Stimulated activated CD4-positive, alpha-beta T cell treated with anti-CD3 and anti-CD28 coated beads, Interleukin-1b, Interleukin-23, amount 100 ng/mL, for 4 hours (primary cell): ENCODE measurements at regions not wholly inside any gene's neighbourhood (a gene's known extent, or its start where the extent isn't known, plus 50 kb on each side); places are given as distances from the start of the nearest gene placed in this dataset.

Source experiments
- DNase-seq, 2 donors: peaks; one replicate each; pipeline ENCODE4 v3.0.0-alpha.2; 2020; ENCODE audit warnings: low read depth in 2 of 2

DNA sequence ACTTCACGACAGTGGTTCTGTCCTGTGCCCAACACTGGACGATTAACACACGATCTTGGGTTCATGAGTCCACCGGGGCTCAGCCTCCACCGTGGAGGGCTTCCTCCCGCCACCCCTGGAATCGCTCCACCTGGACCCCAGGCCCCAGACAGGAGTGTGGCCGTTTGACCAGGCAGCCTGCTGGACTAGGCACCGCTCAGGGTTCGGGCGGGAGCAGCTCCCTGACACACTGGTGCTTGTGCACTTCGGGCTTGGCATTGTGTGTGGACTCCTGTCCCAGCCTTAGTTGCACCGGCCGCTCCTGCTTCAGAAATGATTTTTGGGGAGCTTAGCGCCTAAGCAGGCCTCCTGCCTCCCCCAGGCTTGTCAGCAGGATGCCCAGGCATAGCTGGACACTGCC is 617.4 kb upstream of the SALL3 start:
- DNase-seq = no peak

DNA sequence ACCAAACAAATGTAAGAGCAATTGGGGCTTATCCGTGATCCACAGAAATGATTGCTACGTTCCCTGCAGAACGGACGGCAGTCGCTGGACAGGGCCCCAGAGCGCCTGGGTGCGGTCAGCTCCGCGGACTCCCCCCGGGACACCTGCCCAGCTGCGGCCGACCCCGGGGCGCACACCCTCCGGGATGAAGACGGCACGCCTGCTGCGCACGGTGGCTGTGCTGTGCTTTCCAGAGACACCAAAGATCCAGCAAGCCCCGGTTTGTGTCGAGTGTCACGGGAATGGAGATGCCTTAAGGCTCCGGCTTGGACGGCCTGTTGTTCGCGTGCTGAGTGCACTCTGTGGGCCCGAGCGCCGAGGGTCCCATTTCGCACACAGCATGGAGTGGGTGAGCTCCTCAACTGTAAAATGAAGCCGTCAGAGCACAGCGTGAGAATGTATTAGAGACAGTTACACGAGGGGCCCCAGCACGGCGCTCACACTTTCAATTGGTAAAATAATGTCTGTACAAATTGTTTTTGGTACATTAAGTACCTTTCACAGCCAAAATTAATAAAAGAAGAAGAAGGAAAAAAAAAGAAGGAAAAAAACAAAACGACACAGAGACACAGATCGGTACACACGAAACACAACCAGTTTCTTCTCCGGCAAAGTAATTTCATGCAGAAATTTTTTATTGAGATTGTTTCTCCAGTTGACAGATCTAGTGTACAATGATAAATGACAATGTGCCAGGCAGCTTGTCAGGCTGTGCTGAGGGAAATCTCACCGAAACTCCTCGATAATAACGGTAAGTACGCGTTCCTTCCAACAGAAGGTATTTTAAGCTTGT is 615.8 kb upstream of the SALL3 start:
- DNase-seq = no peak

DNA sequence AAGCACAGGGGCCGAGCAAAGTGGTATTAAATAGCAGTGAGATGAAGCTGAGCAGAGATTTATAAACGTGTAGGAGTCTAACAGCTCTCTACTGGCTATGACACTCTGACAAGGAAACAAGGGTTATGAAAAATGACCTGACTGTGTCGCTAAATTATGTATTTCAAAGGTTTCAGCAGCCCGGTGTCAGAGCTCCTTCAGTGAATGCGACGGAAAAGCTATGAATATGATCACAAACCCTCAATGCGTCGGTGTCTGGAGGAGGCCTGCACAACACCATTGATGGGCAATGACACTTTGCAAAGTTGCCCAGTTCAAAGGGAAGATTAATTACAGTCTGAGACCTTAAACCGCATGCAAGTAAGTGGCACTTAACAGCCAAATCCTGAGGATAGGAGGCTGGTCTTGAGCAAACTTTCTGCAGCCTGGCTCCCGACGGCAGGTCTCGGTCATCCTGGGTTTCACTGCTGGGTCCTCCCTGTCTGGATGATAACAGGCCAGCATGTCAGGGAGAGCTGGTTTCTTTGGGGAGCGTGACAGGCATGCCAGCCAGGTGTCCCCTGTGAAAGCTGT is 615.1 kb upstream of the SALL3 start:
- DNase-seq = no peak

DNA sequence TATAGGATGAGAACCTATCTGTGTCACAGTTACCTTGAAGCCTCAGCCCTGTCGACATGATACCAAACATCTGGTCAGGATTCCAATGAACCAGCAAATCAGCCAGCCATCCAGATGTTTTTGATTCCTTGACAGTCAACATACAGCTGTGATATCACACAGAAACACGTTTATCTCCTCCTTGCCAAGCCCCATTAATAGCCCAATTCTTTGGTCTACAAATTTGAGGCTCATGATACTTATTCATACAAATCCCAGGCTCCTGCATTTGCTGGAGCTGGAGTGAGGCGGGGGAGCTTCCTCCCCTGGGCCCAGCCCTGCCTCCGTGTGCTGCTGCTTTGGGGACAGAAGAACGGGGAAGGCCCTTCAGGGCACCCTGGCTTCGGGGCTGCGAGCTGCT is 611.6 kb upstream of the SALL3 start:
- DNase-seq = no peak

DNA sequence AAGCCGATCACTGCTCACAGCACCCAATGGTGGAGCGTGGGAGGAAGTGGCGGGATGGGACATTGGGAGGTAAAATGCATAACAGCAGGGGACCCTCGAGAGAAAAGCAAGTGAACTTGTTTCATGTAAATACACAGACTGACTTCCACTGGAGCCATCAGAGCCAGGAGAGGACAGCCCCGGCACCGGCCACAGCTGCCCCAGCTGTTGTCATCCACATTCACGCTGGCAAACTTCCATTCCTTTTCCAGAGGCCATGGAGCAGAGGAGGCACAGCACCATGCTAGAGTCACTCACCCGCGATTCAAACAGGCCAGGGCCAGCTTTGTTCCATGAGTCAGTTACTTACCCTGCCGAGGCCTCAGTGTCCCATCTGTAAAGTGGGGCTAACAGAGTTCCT is 610.9 kb upstream of the SALL3 start:
- no peak for DNase-seq

DNA sequence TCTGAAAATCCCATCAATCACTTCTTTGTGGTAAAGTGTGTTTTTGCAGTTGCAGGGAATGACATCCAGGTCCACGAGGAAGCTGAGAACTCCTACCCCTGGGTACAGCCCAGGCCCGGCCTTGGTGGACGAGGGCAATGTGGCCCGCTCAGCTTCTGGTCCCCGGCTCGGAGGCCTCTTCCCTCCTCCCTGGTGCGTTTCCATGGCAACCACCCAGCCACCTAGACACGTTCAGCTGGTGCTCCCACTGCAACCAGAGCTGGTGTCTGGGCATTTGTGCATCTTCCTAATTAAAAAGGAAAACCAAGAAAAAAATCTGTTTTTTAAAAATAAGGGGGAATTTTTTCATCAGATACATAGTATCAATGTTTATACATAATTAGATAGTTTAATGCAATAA is 603.6 kb upstream of the SALL3 start:
- DNase-seq = no peak

DNA sequence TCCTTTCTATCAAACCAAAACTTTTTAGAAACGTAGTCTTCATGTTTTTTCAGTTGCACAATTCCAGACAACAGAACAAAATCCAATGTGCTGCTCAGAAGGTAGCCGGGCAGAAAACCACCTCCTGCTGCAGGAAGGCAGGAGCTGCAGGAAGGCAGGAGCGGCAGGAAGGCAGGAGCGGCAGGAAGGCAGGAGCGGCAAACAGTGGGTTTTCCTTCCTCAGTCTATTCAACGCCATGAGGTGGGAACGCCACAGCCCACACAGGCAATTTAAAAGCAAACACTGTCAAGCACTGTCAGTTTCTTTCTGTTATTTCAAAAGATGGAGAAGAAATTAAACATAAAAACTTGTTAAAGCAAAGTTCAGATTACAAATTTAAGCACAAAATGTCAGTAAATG is 601.2 kb upstream of the SALL3 start:
- DNase-seq = no peak

DNA sequence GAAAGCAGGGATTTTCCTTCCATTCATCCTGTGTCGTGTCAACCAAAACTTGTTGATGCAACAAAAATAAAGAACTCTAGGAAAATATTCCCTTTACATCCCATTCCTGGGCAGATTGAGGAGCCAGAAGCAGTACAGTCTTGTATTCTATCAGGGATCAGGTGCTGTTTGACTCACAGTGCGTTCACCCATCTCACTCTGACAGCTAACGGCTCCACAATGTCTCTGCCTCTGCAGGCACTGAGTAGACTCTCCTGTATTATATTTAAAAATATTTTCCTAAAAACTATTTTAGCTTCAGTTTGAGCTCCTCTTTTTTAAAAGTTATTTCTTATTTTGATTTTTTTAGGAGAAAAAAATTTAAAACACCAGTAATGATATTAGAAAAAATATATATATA is 600.6 kb upstream of the SALL3 start:
- no peak for DNase-seq

DNA sequence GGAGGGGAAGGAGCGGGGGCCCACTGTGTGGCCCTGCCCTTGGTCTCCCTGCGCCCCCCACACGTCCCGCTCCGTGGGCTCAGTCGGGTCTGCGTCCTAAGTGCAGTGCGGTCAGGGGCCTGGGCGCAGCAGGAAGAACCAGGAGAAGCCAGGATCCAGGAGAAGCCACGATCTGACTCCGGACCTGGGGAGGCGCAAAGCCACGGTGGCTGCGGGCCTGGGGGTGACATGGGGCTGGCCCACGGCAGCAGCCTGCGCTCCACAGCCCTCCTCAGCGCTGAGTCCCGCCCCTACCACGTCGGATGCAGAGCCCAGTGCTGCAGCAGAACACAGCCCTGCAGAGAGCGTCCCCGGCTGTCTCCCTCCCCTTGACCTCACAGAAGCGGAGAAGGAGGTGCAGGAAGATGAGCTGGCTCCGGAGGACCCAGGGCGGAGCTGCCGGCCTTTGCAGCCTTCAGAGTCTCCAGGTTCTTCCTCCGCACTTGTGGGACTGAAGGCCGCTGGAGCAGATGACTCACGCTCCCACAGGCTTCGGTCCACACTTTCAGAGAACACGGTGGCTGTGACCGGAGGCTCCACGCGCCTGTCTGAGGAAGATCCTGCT is 589.2 kb upstream of the SALL3 start:
- no peak for DNase-seq

DNA sequence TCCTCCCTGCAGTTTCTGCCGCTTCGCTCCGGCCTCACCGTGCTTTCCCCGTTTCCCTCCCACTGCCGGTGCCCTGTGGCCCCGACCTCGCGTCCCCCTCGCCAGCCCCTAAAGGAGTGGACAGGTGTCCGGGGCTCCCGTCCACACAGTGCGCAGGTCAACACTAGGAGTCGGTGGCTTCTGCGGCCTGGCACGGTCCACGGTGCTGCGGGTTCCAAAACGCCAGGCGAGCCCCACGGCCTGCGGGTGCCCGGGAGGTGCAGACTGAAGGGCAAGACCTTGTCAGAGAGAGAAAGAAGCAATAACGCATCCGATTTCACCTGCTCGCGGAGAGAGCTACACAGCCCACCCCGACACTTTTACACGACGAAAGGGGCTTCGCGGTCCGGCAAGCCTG is 588.7 kb upstream of the SALL3 start:
- DNase-seq = no peak

DNA sequence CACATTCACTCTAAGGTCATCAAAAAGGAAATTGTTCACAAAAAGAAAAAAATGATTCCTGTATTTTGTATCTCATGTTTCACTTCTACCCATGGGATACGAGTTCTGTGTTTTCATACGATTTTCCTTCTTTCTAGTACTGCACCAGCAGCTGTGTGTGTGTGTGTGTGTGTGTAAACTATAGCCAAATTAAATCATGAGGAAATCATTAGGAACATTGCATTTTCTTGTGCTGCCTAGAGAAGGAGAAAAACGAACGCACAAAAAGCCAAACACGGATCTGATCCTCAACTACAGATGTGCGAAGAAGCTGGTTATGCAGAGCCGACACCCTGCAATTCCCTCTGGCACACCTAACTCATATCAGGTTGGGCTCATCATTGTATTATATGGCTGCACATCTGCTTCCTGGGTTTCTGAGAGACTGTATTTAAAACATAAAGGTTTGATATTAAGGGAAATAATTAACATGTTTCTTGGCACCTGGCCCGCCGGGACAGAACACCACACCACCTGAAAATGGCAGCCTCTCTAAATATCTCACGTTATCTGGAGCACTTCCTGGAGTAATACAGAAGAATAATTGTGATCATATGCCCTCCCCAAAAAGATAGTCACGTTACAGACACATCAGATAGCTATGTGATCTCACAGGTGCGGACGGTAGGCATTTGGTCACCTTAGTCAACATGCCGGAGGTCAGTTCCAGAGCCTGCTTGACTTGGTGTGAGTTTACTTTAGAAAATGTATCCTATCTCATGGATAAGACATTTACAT is 586.3 kb upstream of the SALL3 start:
- DNase-seq = no peak

DNA sequence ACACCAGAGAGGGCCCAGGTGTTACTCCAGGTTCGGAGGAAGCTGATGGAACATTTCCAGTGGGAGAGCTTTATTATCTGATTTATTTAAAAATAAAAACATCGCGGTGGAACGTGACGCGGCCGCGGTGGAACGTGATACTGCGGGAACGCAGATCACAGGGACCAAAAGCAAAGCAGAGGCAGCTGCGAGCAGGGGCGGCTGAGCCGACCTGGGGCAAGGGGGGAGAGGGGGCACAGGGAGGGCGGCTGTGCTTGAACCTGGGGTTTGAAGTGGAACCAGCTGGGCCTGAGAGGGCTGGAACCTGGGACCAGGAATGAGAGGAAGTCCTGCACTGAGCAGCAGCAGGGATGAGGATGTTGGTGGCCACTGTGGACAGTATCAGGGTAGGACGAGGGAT is 583.5 kb upstream of the SALL3 start:
- DNase-seq = no peak

DNA sequence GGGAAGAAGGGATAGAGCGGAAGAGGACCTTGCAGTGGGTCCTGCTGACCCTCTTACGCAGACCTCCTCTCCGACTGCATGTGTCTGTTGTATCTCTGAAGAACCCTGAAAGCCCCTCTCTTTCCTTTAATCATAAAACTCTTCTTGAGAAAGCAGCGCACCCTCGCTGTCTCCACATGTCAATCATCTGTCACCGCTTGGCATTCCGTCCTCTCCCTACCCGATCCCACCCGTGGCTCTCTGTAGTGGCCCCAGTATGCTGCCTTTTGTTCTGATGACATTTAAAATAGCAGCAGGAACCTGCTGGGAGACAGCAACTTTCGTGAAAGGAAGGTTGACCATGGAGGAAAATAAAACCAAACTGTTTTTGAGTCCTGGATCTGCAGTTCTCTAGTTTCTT is 582.9 kb upstream of the SALL3 start:
- DNase-seq = no peak

DNA sequence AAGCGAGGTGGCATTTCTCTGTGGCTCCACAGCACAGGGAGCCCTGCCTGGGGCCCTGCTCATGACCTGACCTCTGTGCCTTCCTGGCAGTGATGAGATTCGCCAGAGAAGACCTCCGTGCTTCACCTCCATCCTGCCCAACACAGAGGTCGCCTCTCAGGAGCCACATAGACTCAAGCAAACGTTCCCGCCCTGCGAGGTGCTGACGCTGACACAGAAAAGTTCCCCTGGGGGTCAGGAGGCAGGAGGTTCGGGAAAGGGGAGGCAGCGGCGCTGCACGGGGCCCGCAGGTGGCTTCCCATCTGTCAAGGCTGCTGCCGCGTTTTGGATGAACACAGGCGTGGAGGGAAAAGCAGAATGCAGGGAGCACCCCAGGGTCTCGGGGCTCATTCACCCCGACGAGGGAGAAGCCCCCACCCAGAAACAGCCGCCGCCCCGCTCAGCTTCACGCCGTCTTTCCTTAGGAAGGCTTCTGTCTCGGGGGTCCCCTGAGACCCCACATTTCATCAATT is 579.6 kb upstream of the SALL3 start:
- no peak for DNase-seq

DNA sequence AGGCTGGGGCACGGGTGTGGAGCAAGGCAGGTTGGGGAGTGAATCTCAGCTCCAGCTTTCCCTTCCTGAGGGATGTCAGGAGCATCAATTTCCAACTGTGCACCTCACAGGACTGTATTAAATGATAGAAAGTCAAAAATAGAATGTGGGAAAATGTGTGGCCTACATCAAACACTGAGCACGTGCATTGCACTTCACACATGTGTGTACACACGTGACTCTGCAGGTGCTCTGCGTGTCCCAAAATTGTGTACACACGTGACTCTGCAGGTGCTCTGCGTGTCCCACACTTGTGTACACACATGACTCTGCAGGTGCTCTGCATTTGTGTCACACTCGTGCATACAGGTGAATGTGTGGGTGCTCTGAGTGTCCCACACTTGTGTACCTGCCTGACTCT is 577.2 kb upstream of the SALL3 start:
- DNase-seq = no peak

DNA sequence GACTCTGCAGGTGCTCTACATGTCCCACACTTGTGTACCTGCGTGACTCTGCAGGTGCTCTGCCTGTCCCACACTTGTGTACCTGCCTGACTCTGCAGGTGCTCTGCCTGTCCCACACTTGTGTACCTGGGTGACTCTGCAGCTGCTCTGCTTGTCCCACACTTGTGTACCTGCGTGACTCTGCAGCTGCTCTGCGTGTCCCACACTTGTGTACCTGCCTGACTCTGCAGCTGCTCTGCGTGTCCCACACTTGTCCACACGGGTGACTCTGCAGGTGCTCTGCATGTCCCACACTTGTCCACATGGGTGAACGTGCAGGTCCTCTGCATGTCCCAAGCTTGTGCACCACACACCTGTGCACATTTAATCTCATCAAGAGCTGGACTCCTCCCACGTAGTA is 576.7 kb upstream of the SALL3 start:
- no peak for DNase-seq

DNA sequence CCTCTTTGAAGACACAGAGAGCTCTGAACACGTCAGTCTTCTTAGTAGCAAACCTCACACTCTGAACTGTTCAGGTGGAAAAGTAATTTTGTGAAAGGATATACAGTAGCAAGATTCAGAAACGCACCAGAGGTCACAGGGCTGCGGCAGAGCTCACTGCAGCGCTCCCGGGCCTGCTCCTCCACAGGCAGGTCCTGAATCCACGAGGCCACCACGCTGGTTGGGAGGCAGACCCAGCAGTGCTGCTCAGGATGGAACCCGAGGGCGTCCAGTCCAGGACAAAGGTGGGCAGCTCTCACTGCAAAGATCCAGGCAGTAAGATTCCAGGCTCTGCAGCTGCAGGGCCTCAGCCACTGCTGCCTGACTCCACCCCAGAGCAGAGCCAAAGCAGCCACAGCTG is 576.2 kb upstream of the SALL3 start:
- DNase-seq = no peak

DNA sequence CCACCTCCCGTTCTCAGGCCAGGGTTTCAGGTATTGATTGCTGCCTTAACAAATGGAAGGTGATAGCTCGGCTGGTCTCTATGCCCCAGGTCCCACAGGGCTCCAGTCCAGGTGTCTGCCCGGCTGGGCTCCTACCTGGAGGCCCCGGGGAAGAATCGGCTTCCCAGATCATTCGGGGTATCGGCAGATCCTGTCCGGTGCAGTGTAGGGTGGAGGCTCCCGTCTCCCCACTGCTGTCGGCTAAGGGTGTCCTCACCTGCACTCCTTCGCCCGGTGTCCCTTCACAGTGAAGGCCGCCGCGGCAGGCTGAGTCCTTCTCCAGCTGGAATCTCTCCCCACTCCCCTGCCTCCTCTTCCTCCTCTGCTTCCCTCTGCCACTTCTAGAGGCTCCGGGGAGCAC is 573.9 kb upstream of the SALL3 start:
- DNase-seq = no peak

DNA sequence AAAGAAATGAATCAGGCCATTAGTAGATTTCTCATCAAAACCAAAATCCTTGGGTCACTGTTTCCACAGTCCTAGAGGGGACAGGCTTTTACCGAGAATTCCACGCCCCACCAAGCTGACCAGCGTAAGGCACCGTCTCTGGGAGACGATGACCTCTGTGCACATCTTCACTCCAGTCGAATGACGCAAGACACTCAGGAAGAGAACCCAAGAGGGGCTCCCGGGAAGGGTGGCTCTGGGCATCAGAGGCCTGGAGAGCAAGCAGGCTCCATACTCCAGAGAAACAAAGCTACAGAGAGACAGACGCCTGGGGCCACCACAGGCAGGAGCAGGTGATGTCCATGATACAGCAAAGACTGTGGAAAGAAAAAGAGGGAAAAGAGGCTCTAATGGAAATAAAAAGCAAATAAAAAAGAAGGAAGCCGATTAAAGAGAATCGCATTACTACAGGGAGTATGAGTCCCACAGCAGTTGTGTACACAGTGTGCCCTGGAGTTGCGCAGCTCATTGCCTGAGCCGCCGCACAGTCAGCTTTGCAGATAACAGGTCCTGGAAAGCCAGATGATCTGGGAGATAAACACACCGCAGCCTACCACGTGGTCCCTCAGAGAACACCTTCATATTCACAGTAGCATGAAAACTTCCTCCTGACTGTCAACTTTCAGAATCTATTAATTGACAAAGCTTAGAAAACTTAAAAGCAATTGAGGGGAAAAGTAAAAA is 572.7 kb upstream of the SALL3 start:
- DNase-seq = no peak

DNA sequence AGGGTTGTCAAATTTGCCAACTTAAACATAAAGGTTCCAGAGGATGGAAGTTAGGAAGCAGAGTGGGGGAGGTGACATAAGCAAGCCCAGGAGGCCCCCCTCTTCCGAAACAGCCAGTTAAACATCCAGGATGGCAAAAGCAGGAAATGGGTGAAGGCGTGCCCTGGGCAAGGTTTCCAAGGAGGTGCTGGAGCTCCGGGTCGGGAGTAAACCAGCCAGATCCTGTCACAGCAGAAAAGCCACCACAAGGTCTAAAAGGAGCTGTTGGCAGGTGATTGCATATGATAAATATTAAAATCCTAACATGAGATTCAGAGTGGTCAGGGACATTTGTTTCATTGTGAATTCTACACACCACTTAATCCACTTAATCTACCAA is 572.2 kb upstream of the SALL3 start:
- no peak for DNase-seq

DNA sequence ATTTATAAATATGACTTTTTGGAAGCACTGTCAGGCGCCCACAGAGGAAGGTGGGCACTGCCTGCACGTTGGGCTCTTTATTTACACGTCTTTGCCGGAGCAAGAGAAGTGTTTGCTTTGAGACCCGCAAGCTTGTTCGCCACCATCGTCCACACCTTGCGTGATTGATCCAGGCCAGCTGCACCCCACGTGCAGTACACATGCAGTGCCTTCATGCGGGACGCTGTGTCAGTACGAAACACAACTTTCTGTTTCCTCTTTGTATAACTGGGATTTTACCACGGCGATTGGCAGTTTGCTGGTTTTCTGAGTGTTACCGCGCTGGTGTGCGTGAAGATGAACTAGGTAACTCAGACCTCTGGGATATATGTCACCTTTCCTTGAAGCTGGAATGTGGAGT is 571.0 kb upstream of the SALL3 start:
- DNase-seq = no peak
